Tibial nerve (tissue), 4 donors: ENCODE measurements at regions not wholly inside any gene's neighbourhood (a gene's known extent, or its start where the extent isn't known, plus 50 kb on each side); places are given as distances from the start of the nearest gene placed in this dataset.
"Not testable (repeated sequence)": the region's sequence is repeated elsewhere in the genome, so short reads cannot be mapped to it uniquely, and the experiment has no call there.

ENCODE experiments used
- DNase-seq, 2 donors: peaks; one replicate each; pipeline ENCODE4 v3.0.0-alpha.2; 2019; ENCODE audit warnings: low spot score in 2 of 2
- H3K27ac ChIP-seq, 4 donors: fragments of 200-600 bp; sonication (generic) in 3 of 4; one replicate each; pipeline ENCODE4 v1.5.1; 2017 to 2019; ENCODE audit warnings: mild to moderate bottlenecking in 1 of 4
- H3K27me3 ChIP-seq, 2 donors: fragments of 200-600 bp; sonication (generic) in 1 of 2; one replicate each; pipeline versions ENCODE4 v1.5.1 to v1.6.0; 2017 to 2019
- H3K36me3 ChIP-seq, 3 donors: fragments of 200-600 bp; sonication (generic); one replicate each; pipeline ENCODE4 v1.5.1; 2018 to 2019
- H3K4me1 ChIP-seq, 4 donors: fragments of 200-600 bp; sonication (generic) in 3 of 4; one replicate each; pipeline ENCODE4 v1.5.1; 2017 to 2019
- H3K4me3 ChIP-seq, 4 donors: fragments of 200-600 bp; sonication (generic) in 3 of 4; one replicate each; pipeline ENCODE4 v1.5.1; 2017 to 2019; ENCODE audit warnings: mild to moderate bottlenecking in 1 of 4, moderate library complexity in 1 of 4
- H3K9me3 ChIP-seq, 4 donors: fragments of 200-600 bp; sonication (generic) in 3 of 4; one replicate each; pipeline ENCODE4 v1.5.1; 2017 to 2019
- EP300 ChIP-seq, 2 donors: sonication (generic); formaldehyde crosslinking; IDR thresholded peaks; one replicate each; pipeline ENCODE4 v1.6.1; 2017; ENCODE audit warnings: antibody characterized with exemption in 2 of 2, mild to moderate bottlenecking in 1 of 2
- POLR2A ChIP-seq, 2 donors: fragments of 450-650 bp; IDR thresholded peaks; one replicate each; pipeline ENCODE4 v1.6.1; 2017; ENCODE audit warnings: antibody characterized with exemption in 2 of 2, mild to moderate bottlenecking in 2 of 2, moderate library complexity in 2 of 2
- WGBS, 2 donors: methylation state at CpG; one replicate each; pipeline ENCODE4 v1.1.5; 2018; 5-methylcytosine and 5-hydroxymethylcytosine counted together
- TF ChIP-seq, protein P1 (sequence below), 5 experiments: fragments of 200-600 bp in 3 of 5; fragments of 450-650 bp in 2 of 5; sonication (generic) in 3 of 5; IDR thresholded peaks; one replicate each; pipeline ENCODE4 v1.5.1; 2016 to 2019; ENCODE audit warnings: antibody characterized with exemption in 5 of 5, mild to moderate bottlenecking in 3 of 5, moderate library complexity in 2 of 5

- peaks cover 0 to 15% (median 3%) of the 10 kb centered on the region in 4 donors for H3K9me3 ChIP-seq
- H3K4me3 ChIP-seq, H3K4me1 ChIP-seq, H3K36me3 ChIP-seq, H3K27me3 ChIP-seq, DNase-seq, H3K27ac ChIP-seq: not testable (repeated sequence)
- 98 to 99% methylated on average over 3 of the region's 3 CpGs for WGBS, 2 donors
Observed at GRCh38 chr4:55696424-55696823, 60.3 kb upstream of the NMU start.

DNA sequence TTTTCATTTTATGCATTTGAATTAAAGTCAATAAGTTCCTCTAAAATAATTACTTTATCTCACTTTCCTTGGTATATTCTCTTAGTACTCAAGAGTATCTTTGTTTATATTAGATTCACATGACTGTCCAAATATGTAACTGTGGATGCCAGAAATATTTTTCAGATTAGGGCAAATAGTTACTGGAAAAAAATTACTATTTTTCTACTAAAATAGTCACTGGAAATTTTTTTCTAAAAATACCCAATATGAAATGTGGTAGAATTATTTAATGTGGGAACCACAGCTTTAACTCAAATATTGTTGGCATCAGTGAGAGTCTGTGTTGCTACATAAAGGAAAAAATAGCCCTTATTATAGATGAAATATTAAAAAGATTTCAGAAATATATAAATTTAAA lies 70.4 kb upstream of the NMU start:
- H3K9me3 ChIP-seq = no peaks in the 10 kb centered on the region
- H3K4me1 ChIP-seq = no peaks in the 10 kb centered on the region
- no peak overlapping the region for H3K27ac ChIP-seq
- TF ChIP-seq POLR2A (IDR thresholded peaks at IDR 0.05) (no peak), EP300 (IDR thresholded peaks at IDR 0.05) (no peak)
- TF ChIP-seq, protein P1, sequence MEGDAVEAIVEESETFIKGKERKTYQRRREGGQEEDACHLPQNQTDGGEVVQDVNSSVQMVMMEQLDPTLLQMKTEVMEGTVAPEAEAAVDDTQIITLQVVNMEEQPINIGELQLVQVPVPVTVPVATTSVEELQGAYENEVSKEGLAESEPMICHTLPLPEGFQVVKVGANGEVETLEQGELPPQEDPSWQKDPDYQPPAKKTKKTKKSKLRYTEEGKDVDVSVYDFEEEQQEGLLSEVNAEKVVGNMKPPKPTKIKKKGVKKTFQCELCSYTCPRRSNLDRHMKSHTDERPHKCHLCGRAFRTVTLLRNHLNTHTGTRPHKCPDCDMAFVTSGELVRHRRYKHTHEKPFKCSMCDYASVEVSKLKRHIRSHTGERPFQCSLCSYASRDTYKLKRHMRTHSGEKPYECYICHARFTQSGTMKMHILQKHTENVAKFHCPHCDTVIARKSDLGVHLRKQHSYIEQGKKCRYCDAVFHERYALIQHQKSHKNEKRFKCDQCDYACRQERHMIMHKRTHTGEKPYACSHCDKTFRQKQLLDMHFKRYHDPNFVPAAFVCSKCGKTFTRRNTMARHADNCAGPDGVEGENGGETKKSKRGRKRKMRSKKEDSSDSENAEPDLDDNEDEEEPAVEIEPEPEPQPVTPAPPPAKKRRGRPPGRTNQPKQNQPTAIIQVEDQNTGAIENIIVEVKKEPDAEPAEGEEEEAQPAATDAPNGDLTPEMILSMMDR (IDR thresholded peaks at IDR 0.05) = no peak
- no peak for DNase-seq
- H3K27me3 ChIP-seq = no peaks in the 10 kb centered on the region
- H3K36me3 ChIP-seq = no peaks in the 10 kb centered on the region
- no peak overlapping the region for H3K4me3 ChIP-seq

DNA sequence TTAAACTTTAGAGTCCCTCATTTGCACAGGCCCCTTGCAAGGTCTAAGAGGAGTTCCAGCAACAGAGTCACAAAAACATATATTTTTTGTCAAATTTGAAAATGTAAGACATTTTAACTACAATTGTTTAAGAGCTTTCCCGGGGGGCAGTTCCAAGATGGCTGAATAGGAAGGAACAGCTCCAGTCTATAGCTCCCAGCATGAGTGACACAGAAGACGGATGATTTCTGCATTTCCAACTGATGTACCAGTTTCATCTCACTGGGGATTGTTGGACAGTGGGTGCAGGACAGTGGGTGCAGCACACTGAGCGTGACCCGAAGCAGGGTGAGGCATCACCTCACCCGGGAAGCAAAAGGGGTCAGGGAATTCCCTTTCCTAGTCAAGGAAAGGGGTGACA lies 71.4 kb upstream of the NMU start:
- 83 to 87% methylated on average over 5 of the region's 5 CpGs for WGBS, 2 donors
- Histone ChIP-seq H3K36me3 (no peaks in the 10 kb centered on the region), H3K27me3 (no peaks in the 10 kb centered on the region), H3K9me3 (no peaks in the 10 kb centered on the region), H3K4me1 (no peaks in the 10 kb centered on the region), H3K27ac (no peak overlapping the region), H3K4me3 (no peak overlapping the region)
- TF ChIP-seq POLR2A (IDR thresholded peaks at IDR 0.05) = no peak
- TF ChIP-seq, protein P1 (IDR thresholded peaks at IDR 0.05) = no peak
- TF ChIP-seq EP300 (IDR thresholded peaks at IDR 0.05) = no peak
- DNase-seq = no peak

GRCh38 chr4:55707991-55708390 lies 71.9 kb upstream of the NMU start:
- H3K4me3 ChIP-seq, H3K9me3 ChIP-seq, H3K27ac ChIP-seq, H3K36me3 ChIP-seq, H3K27me3 ChIP-seq, H3K4me1 ChIP-seq, DNase-seq: not testable (repeated sequence)
- 84 to 85% methylated on average over 9 to 10 of the region's 11 CpGs for WGBS, 2 donors

GRCh38 chr4:55712835-55713234 lies 76.7 kb upstream of the NMU start:
- not testable (repeated sequence) for H3K27me3 ChIP-seq, H3K27ac ChIP-seq, H3K4me1 ChIP-seq, H3K36me3 ChIP-seq, DNase-seq, H3K4me3 ChIP-seq, H3K9me3 ChIP-seq
- 81 to 95% methylated on average over 2 of the region's 2 CpGs for WGBS, 2 donors

DNA sequence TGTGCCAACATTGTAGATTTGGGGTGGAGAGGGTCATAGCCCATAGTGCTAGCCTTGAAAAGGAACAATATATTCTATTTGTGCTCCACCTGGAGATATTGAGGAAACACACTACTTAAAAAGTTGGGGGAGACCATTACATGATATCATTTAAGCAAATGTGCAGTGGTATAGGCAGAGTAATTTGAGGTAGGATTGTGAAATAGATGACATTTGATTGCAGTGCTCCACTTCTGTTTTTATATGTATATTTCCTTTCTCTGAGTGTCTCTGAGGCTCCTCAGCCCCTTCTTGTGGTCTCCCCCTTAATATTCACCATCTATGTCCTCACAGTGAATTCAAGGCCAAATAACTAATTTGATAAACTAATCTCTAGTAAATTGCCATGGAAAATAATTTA lies 85.6 kb upstream of the NMU start:
- TF ChIP-seq, protein P1 (IDR thresholded peaks at IDR 0.05) = no peak
- TF ChIP-seq POLR2A (IDR thresholded peaks at IDR 0.05) (no peak), EP300 (IDR thresholded peaks at IDR 0.05) (no peak)
- Histone ChIP-seq H3K9me3 (no peaks in the 10 kb centered on the region), H3K27ac (no peak overlapping the region), H3K27me3 (no peaks in the 10 kb centered on the region), H3K4me1 (no peaks in the 10 kb centered on the region), H3K36me3 (no peaks in the 10 kb centered on the region), H3K4me3 (no peak overlapping the region)
- no peak for DNase-seq

DNA sequence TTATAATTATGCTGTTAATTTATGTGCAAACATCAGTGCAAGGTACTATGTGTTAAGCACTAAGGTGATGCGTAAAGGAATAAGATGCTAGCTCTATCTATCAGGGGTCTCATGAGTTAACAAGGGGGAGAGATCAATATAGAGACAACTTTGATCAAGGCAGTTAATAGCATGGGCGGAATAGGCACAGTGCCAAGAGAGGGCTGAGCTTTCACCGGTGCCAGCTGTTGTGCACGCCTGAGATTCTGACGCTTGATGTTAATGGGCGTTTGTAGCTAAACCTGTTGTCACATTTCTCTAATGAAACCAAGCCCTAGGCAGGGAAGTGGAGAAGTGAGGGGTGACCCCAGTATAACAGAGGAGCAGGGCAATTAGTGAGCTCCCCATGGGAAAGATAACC lies 86.0 kb upstream of the NMU start:
- 67 to 74% methylated on average over 6 of the region's 6 CpGs for WGBS, 2 donors
- H3K9me3 ChIP-seq = peaks cover 0 to 2% (median 0%) of the 10 kb centered on the region in 4 donors
- no peak for DNase-seq
- H3K27ac ChIP-seq = no peak overlapping the region
- H3K4me3 ChIP-seq = no peak overlapping the region
- no peaks in the 10 kb centered on the region for H3K36me3 ChIP-seq
- H3K4me1 ChIP-seq = no peaks in the 10 kb centered on the region
- TF ChIP-seq EP300 (IDR thresholded peaks at IDR 0.05) (no peak), POLR2A (IDR thresholded peaks at IDR 0.05) (no peak)
- TF ChIP-seq, protein P1 (IDR thresholded peaks at IDR 0.05) = no peak
- H3K27me3 ChIP-seq = no peaks in the 10 kb centered on the region
